H1 (cell line): ENCODE measurements at regions not wholly inside any gene's neighbourhood (a gene's known extent, or its start where the extent isn't known, plus 50 kb on each side); places are given as distances from the start of the nearest gene placed in this dataset.

Experiments
- CTCF ChIA-PET: fragments of 300-600 bp; sonication (Branson Sonifier 250); formaldehyde crosslinking; loops from one replicate; lab custom pipeline; 2021; ENCODE audit not compliant: partially characterized antibody; lab: Charles Lee
- POLR2A ChIA-PET: fragments of 300-600 bp; sonication (Branson Sonifier 250); formaldehyde crosslinking; loops from one replicate; lab custom pipeline; 2021; ENCODE audit warnings: inconsistent platforms; ENCODE audit not compliant: partially characterized antibody; lab: Charles Lee
- DNase-seq, 2 experiments: peaks; one replicate each; pipeline versions ENCODE4 v3.0.0 to v3.0.0-alpha.2; 2010 to 2022; ENCODE audit warnings: low spot score in 2 of 2, low read depth in 1 of 2, mixed read lengths in 1 of 2
- FAIRE-seq: peaks from 2 replicates; lab custom pipeline; 2011; peaks lifted over from hg19 to GRCh38; lab: Jason Lieb, UNC
- H2AFZ ChIP-seq: 2 replicates; pipeline ENCODE4 v1.8.1; 2012; ENCODE audit warnings: low read length, inconsistent platforms
- H2AK5ac ChIP-seq: 2 replicates; pipeline ENCODE4 v1.6.1; 2013; ENCODE audit warnings: low read depth, low read length
- H2BK120ac ChIP-seq: replicated peaks from 2 replicates; pipeline ENCODE3; 2013; ENCODE audit warnings: low read depth, low read length, inconsistent platforms
- H2BK12ac ChIP-seq: 2 replicates; pipeline ENCODE4 v1.6.1; 2013; ENCODE audit warnings: low read depth, low read length
- H2BK15ac ChIP-seq: 2 replicates; pipeline ENCODE4 v1.6.1; 2013; ENCODE audit warnings: low read length
- H2BK20ac ChIP-seq: 2 replicates; pipeline ENCODE4 v1.6.1; 2013; ENCODE audit warnings: low read length
- H2BK5ac ChIP-seq: 2 replicates; pipeline ENCODE4 v1.6.1; 2013; ENCODE audit warnings: low read depth, low read length
- H3K14ac ChIP-seq: 2 replicates; pipeline ENCODE4 v1.6.1; 2013; ENCODE audit warnings: inconsistent platforms; ENCODE audit not compliant: insufficient read length
- H3K18ac ChIP-seq: 2 replicates; pipeline ENCODE4 v1.6.1; 2013; ENCODE audit warnings: low read length; ENCODE audit errors: extremely low read depth
- H3K23ac ChIP-seq: 2 replicates; pipeline ENCODE4 v1.6.1; 2013; ENCODE audit warnings: inconsistent platforms; ENCODE audit not compliant: insufficient read length
- H3K23me2 ChIP-seq: 2 replicates; pipeline ENCODE4 v1.6.1; 2013; ENCODE audit warnings: low read depth, low read length
- H3K27ac ChIP-seq: 2 replicates; pipeline ENCODE4 v1.6.1; 2011; ENCODE audit warnings: low read depth, low read length, inconsistent platforms
- H3K27me3 ChIP-seq, 4 experiments: replicated peaks in 1 of 4; 1 replicate in 1 of 4; 2 replicates in 3 of 4; pipeline versions ENCODE4 v1.6.1 to v1.8.1; 2011 to 2013; ENCODE audit warnings: low read length in 3 of 4, mild to moderate bottlenecking in 3 of 4, inconsistent platforms in 2 of 4, mixed read lengths in 2 of 4, moderate library complexity in 1 of 4; ENCODE audit not compliant: control insufficient read depth in 3 of 4, insufficient read depth in 3 of 4; ENCODE audit errors: extremely low read depth in 1 of 4
- H3K36me3 ChIP-seq, 4 experiments: 2 replicates each; pipeline versions ENCODE4 v1.6.1 to v1.8.1; 2011 to 2013; ENCODE audit warnings: mild to moderate bottlenecking in 4 of 4, low read length in 3 of 4, moderate library complexity in 2 of 4, control low read depth in 1 of 4, inconsistent platforms in 1 of 4; ENCODE audit not compliant: insufficient read depth in 4 of 4, control insufficient read depth in 2 of 4
- H3K4ac ChIP-seq: replicated peaks from 2 replicates; pipeline ENCODE3; 2013; ENCODE audit warnings: low read length, low read depth, mixed read lengths, inconsistent platforms; ENCODE audit not compliant: insufficient read length
- H3K4me1 ChIP-seq, 4 experiments: replicated peaks in 1 of 4; 1 replicate in 1 of 4; 2 replicates in 3 of 4; pipeline versions ENCODE4 v1.6.1 to v1.8.1; 2011 to 2013; ENCODE audit warnings: low read length in 3 of 4, inconsistent platforms in 2 of 4, mixed read lengths in 1 of 4; ENCODE audit not compliant: insufficient read depth in 4 of 4, control insufficient read depth in 3 of 4
- H3K4me2 ChIP-seq, 2 experiments: 2 replicates each; pipeline versions ENCODE4 v1.6.1 to v1.8.1; 2011 to 2013; ENCODE audit warnings: low read depth in 2 of 2, low read length in 2 of 2, control low read depth in 1 of 2, inconsistent platforms in 1 of 2, mild to moderate bottlenecking in 1 of 2; ENCODE audit not compliant: insufficient read depth in 1 of 2
- H3K4me3 ChIP-seq, 4 experiments: fragments of 200-600, 300-600 bp in 1 of 4; sonication (generic), shearing (Covaris generic), sonication (Bioruptor Twin) in 1 of 4; 2 replicates each; pipeline versions ENCODE4 v1.5.1 to v1.8.1; 2011 to 2016; ENCODE audit warnings: low read length in 4 of 4, low read depth in 3 of 4, control low read depth in 2 of 4, inconsistent platforms in 2 of 4, mild to moderate bottlenecking in 2 of 4, mixed read lengths in 1 of 4, moderate library complexity in 1 of 4; ENCODE audit not compliant: insufficient read depth in 2 of 4; ENCODE audit errors: extremely low read depth in 1 of 4
- H3K56ac ChIP-seq: replicated peaks from 2 replicates; pipeline ENCODE3; 2013; ENCODE audit warnings: low read depth, mild to moderate bottlenecking, mixed read lengths, low read length, inconsistent platforms; ENCODE audit not compliant: insufficient read length
- H3K79me1 ChIP-seq: 2 replicates; pipeline ENCODE4 v1.6.1; 2013; ENCODE audit warnings: low read depth, low read length, control low read depth
- H3K79me2 ChIP-seq, 2 experiments: 2 replicates each; pipeline versions ENCODE4 v1.6.1 to v1.8.1; 2012 to 2013; ENCODE audit warnings: low read length in 2 of 2, mild to moderate bottlenecking in 2 of 2, inconsistent platforms in 1 of 2; ENCODE audit not compliant: insufficient read depth in 2 of 2, control insufficient read depth in 1 of 2
- H3K9ac ChIP-seq, 4 experiments: replicated peaks in 1 of 4; 1 replicate in 1 of 4; 2 replicates in 3 of 4; pipeline versions ENCODE4 v1.6.1 to v1.8.1; 2011 to 2013; ENCODE audit warnings: low read depth in 3 of 4, low read length in 3 of 4, control low read depth in 2 of 4, mild to moderate bottlenecking in 2 of 4, moderate library complexity in 2 of 4, inconsistent platforms in 1 of 4; ENCODE audit errors: extremely low read depth in 1 of 4
- H3K9me3 ChIP-seq, 2 experiments: 2 replicates each; pipeline versions ENCODE4 v1.6.1 to v1.8.1; 2012 to 2013; ENCODE audit warnings: mild to moderate bottlenecking in 2 of 2, moderate library complexity in 2 of 2, control low read depth in 1 of 2, inconsistent platforms in 1 of 2, low read depth in 1 of 2, low read length in 1 of 2, mixed read lengths in 1 of 2; ENCODE audit not compliant: insufficient read depth in 2 of 2
- H4K20me1 ChIP-seq, 2 experiments: replicated peaks in 1 of 2; 2 replicates each; pipeline versions ENCODE3 to v1.8.1; 2011 to 2013; ENCODE audit warnings: inconsistent platforms in 2 of 2, low read length in 2 of 2, mild to moderate bottlenecking in 1 of 2; ENCODE audit not compliant: insufficient read depth in 2 of 2, control insufficient read depth in 1 of 2
- H4K5ac ChIP-seq: 2 replicates; pipeline ENCODE4 v1.6.1; 2013; ENCODE audit warnings: low read length, low read depth, mixed read lengths, inconsistent platforms; ENCODE audit not compliant: insufficient read length
- H4K8ac ChIP-seq: 2 replicates; pipeline ENCODE4 v1.8.0; 2013; ENCODE audit warnings: mild to moderate bottlenecking, moderate library complexity, low read length, inconsistent platforms; ENCODE audit not compliant: insufficient read depth; ENCODE audit errors: extremely low read depth
- H4K91ac ChIP-seq: replicated peaks from 2 replicates; pipeline ENCODE3; 2013; ENCODE audit warnings: low read length, mixed read lengths, inconsistent platforms; ENCODE audit not compliant: insufficient read length
- BCL11A ChIP-seq, 2 experiments: IDR thresholded peaks; one replicate each; pipeline ENCODE4 v1.6.1; 2011; ENCODE audit warnings: low read depth in 2 of 2, low read length in 2 of 2, mild to moderate bottlenecking in 2 of 2
- CBX8 ChIP-seq: fragments of 300-800, 300-1000 bp; sonication (generic); IDR thresholded peaks from 2 replicates; pipeline ENCODE4 v1.7.1; 2016; ENCODE audit warnings: low read depth, low read length, borderline replicate concordance
- CREB1 ChIP-seq: IDR thresholded peaks from 2 replicates; pipeline ENCODE4 v1.6.1; 2012; ENCODE audit warnings: inconsistent platforms
- EZH2 ChIP-seq: fragments of 200-600 bp; sonication (generic); IDR thresholded peaks from 2 replicates; pipeline ENCODE4 v1.7.1; 2012; ENCODE audit warnings: low read depth, mild to moderate bottlenecking, moderate library complexity, low read length, inconsistent platforms; ENCODE audit not compliant: severe bottlenecking
- GTF2F1 ChIP-seq: IDR thresholded peaks from 2 replicates; pipeline ENCODE4 v1.6.1; 2012; ENCODE audit warnings: low read depth, low read length, improper control_type of control experiment, borderline replicate concordance
- HDAC6 ChIP-seq: IDR thresholded peaks from one replicate; pipeline ENCODE4 v1.7.1; 2012; ENCODE audit warnings: low read depth, mild to moderate bottlenecking, inconsistent platforms, low read length, moderate library complexity
- JUND ChIP-seq: IDR thresholded peaks from 2 replicates; pipeline ENCODE4 v1.6.1; 2011; ENCODE audit warnings: mild to moderate bottlenecking, improper control_type of control experiment, low read length
- KDM4A ChIP-seq: IDR thresholded peaks from one replicate; pipeline ENCODE4 v1.7.1; 2012; ENCODE audit warnings: low read depth, mild to moderate bottlenecking, moderate library complexity, low read length, inconsistent platforms; ENCODE audit not compliant: severe bottlenecking
- KDM5A ChIP-seq: fragments of 200-600 bp; IDR thresholded peaks from 2 replicates; pipeline ENCODE4 v1.7.1; 2012; ENCODE audit warnings: mild to moderate bottlenecking, low read length, inconsistent platforms, mixed read lengths
- MAFK ChIP-seq: IDR thresholded peaks from 2 replicates; pipeline ENCODE4 v1.6.1; 2012; ENCODE audit warnings: low read depth, mild to moderate bottlenecking, improper control_type of control experiment, low read length
- POLR2A ChIP-seq, 2 experiments: IDR thresholded peaks; 1 replicate in 1 of 2; 2 replicates in 1 of 2; pipeline ENCODE4 v1.6.1; 2011; ENCODE audit warnings: low read depth in 2 of 2, low read length in 2 of 2, mild to moderate bottlenecking in 2 of 2; ENCODE audit errors: control extremely low read depth in 1 of 2
- RFX5 ChIP-seq: IDR thresholded peaks from 2 replicates; pipeline ENCODE4 v1.6.1; 2011; ENCODE audit warnings: low read depth, low read length, improper control_type of control experiment, borderline replicate concordance
- SIRT6 ChIP-seq: IDR thresholded peaks from one replicate; pipeline ENCODE4 v1.7.1; 2012; ENCODE audit warnings: low read length, inconsistent platforms
- SRF ChIP-seq: IDR thresholded peaks from 2 replicates; pipeline ENCODE4 v1.6.1; 2011; ENCODE audit warnings: mild to moderate bottlenecking, low read depth, low read length, moderate library complexity
- TCF12 ChIP-seq: IDR thresholded peaks from 2 replicates; pipeline ENCODE4 v1.6.1; 2011; ENCODE audit warnings: low read depth, mild to moderate bottlenecking, low read length
- WGBS, 2 experiments: shearing (Covaris generic) in 1 of 2; methylation state at CpG; one replicate each; pipeline versions ENCODE4 v1.1.6 to v1.1.7; 2013 to 2015; ENCODE audit warnings: low lambda C conversion rate in 2 of 2, mixed read lengths in 2 of 2, inconsistent platforms in 1 of 2, low coverage in 1 of 2, missing lambda C conversion rate in 1 of 2; ENCODE audit not compliant: insufficient replicate concordance in 2 of 2, insufficient coverage in 1 of 2, insufficient read length in 1 of 2; ENCODE audit errors: extremely low coverage in 1 of 2, missing lambda C conversion rate in 1 of 2; 5-methylcytosine and 5-hydroxymethylcytosine counted together
- TF ChIP-seq, protein P1 (sequence below): IDR thresholded peaks from 2 replicates; pipeline ENCODE4 v1.6.1; 2011; ENCODE audit warnings: low read length, improper control_type of control experiment

GRCh38 chr16:9630985-9631384, 539.5 kb downstream of the HAPSTR1 start:
- no peak overlapping the region for H4K8ac ChIP-seq
- H2AFZ ChIP-seq: no peak overlapping the region
- no peaks in the 10 kb centered on the region for H4K20me1 ChIP-seq
- no peak overlapping the region for H3K4me2 ChIP-seq
- no peak overlapping the region for H2BK120ac ChIP-seq
- no peak overlapping the region for H3K4me3 ChIP-seq
- H3K56ac ChIP-seq: no peak overlapping the region
- no peak overlapping the region for H2AK5ac ChIP-seq
- no peak overlapping the region for H2BK12ac ChIP-seq
- no peak overlapping the region for H3K23ac ChIP-seq
- DNase-seq: no peak
- no peak overlapping the region for H3K9ac ChIP-seq
- H3K79me1 ChIP-seq: no peaks in the 10 kb centered on the region
- POLR2A ChIA-PET: no interaction called here
- H3K9me3 ChIP-seq: peaks cover 11 to 14% of the 10 kb centered on the region in 2 experiments
- H3K27ac ChIP-seq: no peak overlapping the region
- no peak overlapping the region for H4K91ac ChIP-seq
- H3K23me2 ChIP-seq: no peaks in the 10 kb centered on the region
- H3K4ac ChIP-seq: no peak overlapping the region
- H3K18ac ChIP-seq: no peak overlapping the region
- H3K4me1 ChIP-seq: no peaks in the 10 kb centered on the region
- FAIRE-seq: no peak
- H3K36me3 ChIP-seq: no peaks in the 10 kb centered on the region
- H2BK20ac ChIP-seq: no peak overlapping the region
- no peak overlapping the region for H2BK15ac ChIP-seq
- H2BK5ac ChIP-seq: no peak overlapping the region
- H4K5ac ChIP-seq: no peak overlapping the region
- WGBS, 2 experiments: 87% methylated on average over 4 of the region's 4 CpGs; no CpG with 5 or more reads in 1 of the 2 experiments
- CTCF ChIA-PET: no interaction called here
- no peaks in the 10 kb centered on the region for H3K27me3 ChIP-seq
- H3K14ac ChIP-seq: no peak overlapping the region
- H3K79me2 ChIP-seq: no peaks in the 10 kb centered on the region
- TF ChIP-seq JUND (no peak), SIRT6 (no peak), BCL11A (IDR thresholded peaks at IDR 0.05; ENCODE audit: low read depth in 2 of 2, low read length in 2 of 2) (no peak), EZH2 (no peak), POLR2A (IDR thresholded peaks at IDR 0.05; ENCODE audit: control extremely low read depth in 1 of 2, low read depth in 2 of 2, low read length in 2 of 2) (no peak), RFX5 (no peak), KDM5A (no peak), GTF2F1 (no peak), CBX8 (no peak), SRF (no peak), TCF12 (no peak), KDM4A (no peak), CREB1 (no peak), MAFK (no peak), HDAC6 (no peak)
- TF ChIP-seq, protein P1, sequence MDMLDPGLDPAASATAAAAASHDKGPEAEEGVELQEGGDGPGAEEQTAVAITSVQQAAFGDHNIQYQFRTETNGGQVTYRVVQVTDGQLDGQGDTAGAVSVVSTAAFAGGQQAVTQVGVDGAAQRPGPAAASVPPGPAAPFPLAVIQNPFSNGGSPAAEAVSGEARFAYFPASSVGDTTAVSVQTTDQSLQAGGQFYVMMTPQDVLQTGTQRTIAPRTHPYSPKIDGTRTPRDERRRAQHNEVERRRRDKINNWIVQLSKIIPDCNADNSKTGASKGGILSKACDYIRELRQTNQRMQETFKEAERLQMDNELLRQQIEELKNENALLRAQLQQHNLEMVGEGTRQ: no peak
